HG03439 (cell line): ENCODE measurements at regions not wholly inside any gene's neighbourhood (a gene's known extent, or its start where the extent isn't known, plus 50 kb on each side); places are given as distances from the start of the nearest gene placed in this dataset.
"Not testable (repeated sequence)": the region's sequence is repeated elsewhere in the genome, so short reads cannot be mapped to it uniquely, and the experiment has no call there.

Experiments
- ATAC-seq: cut with Tn5 transposase; IDR thresholded peaks from one replicate; pipeline ENCODE4 v1.9.1; 2021; ENCODE audit warnings: mild to moderate bottlenecking, moderate library complexity; ENCODE audit not compliant: unreplicated experiment

DNA sequence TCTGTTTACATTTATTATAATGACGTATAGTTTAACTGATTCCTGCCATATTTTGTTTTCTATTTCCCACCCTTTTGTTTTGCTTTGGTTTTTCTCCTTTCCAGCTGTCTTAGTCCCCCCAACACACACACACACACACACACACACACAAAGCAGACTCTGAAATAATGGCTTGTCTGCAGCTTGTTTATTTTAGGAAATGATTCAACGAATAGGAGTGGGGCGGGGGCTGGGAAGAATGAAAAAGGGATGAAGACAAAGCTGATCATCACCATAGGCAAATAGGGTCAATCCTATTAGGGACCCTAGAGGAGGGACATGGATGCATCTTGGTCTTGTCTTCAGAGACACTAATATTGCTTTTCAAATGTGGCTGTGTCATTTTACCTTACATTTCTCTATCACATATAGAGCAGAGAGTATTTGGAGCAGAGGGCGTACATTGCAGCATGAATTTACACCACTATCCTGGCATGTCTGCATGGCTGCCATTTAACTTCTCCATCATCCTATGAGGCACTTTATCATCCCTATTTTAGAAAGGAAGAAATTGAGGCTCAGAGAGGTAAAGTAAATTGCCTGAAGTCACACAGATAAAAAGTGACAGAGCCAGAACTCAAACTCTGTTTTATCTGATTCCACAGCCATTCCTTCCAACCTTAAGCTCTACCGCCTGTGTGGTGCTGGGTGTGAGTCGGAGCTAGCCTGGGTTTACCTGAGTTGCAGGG lies 147.2 kb upstream of the TPM1 start:
- ATAC-seq: no peak

GRCh38 chr15:62895905-62896316 lies 146.6 kb upstream of the TPM1 start:
- ATAC-seq: no peak

DNA sequence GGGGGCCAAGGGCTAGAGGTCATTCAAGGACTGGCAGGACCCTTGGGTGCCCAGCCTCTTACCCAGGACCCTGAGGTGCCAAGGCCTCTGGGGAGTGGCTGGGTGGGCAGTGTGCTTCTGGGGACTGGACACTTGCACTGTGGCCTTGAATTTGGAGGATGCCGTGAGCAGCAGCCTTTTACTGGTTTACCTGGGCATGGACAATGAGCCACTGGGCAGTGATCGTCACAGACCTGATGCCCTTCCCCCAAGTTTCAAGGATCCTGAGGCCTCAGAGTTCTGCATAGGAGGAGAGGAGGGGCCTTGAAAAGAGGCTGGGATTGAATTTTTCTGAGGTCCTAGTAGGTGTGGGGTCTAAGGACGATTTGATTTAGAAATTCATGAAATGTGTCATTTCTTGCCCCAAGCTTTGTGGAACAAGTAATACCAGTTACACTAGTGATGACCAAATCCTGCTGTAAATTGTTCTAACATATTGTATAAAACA lies 146.1 kb upstream of the TPM1 start:
- ATAC-seq: no peak

GRCh38 chr15:62896969-62897486 lies 145.5 kb upstream of the TPM1 start:
- no peak for ATAC-seq

GRCh38 chr15:62897634-62898033 lies 144.9 kb upstream of the TPM1 start:
- ATAC-seq: no peak

- ATAC-seq: no peak
Observed at GRCh38 chr15:62899090-62899493, 143.5 kb upstream of the TPM1 start.

GRCh38 chr15:62900071-62900802 lies 142.3 kb upstream of the TPM1 start:
- ATAC-seq: no peak

DNA sequence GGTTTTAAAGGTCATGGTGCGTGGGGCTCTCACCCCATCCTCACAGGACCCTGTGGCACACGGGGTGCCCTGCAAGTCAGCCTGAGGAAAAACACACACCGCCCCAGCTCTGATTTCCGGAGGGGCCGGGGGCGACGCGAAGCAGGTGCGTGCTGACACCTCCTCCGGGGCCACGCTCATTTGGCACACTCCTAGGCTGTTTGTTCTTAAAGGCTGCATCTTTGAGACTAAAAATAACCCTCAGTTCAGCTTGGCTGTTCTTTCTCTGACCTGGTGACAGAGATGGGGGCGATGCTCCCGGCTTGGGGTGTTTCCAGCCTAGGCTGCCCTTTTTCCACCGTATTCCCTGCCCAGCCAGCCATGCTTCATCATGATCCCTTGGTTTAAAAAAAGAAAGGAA lies 141.5 kb upstream of the TPM1 start:
- no peak for ATAC-seq

GRCh38 chr15:62901909-62902546 lies 140.5 kb upstream of the TPM1 start:
- ATAC-seq: no peak

- no peak for ATAC-seq
Observed at GRCh38 chr15:62902821-62903220, 139.7 kb upstream of the TPM1 start.

GRCh38 chr15:62903437-62903836 lies 139.1 kb upstream of the TPM1 start:
- no peak for ATAC-seq

DNA sequence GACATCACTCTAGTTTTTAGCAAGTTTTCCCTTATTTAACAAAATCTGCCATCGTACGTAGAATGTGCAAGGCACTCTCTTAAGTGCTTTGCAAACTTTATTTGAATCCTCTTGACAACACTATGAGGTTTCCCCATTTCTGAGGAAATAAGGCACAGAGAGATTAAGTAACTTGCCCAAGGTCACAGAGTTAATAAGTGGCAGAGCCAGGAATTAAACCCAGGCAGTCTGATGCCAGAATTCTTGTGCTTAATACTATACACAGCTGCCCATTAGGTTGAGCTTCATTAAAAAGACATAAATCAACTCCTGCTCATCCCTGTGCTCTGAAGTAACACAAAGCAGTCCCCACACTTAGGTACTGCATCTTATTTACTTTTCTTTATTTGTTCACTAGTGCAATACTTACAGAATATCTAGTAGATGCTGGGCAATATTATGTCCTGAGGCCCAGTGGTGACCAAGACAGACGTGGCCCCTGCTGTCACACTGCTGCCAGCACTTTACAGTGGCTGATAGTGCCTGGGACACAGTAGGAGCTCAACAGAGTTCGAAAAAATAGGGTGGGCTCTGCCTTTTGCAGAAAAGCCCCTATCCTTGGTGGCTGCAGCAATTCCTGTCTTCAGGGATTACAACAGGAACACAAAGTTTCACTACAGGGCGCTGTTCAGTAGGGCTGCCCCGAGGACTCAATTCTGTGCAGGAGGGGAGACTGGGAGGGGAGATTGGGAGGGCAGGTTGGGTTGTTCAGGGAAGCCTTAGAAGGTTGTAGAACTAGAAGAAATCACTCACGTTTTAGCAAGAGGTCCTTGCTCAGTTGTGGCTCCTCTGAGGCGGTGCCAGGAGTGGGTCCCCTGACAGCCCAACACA lies 138.3 kb upstream of the TPM1 start:
- no peak for ATAC-seq

DNA sequence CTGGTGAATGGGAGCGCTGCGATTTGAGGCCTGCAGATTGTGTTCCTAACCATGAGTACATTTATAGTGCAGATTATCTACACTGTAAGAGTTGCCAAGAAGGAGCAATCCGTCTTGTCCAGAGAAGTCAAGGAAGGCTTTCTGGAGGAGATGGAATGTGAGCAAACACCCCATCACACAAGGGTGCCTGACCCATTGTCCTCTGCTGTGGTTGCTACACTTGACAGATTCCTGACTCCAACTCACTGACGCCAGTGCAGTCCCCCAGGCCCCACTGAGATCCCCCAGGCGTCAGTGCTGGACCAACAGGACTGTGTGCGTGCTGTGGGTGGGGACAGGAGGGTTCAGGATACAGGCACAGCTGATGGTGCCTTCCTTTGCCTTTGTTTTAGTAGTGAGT lies 135.9 kb upstream of the TPM1 start:
- ATAC-seq: no peak

GRCh38 chr15:62907275-62907674 lies 135.3 kb upstream of the TPM1 start:
- no peak for ATAC-seq

GRCh38 chr15:62908341-62908740 lies 134.2 kb upstream of the TPM1 start:
- ATAC-seq: not testable (repeated sequence)

DNA sequence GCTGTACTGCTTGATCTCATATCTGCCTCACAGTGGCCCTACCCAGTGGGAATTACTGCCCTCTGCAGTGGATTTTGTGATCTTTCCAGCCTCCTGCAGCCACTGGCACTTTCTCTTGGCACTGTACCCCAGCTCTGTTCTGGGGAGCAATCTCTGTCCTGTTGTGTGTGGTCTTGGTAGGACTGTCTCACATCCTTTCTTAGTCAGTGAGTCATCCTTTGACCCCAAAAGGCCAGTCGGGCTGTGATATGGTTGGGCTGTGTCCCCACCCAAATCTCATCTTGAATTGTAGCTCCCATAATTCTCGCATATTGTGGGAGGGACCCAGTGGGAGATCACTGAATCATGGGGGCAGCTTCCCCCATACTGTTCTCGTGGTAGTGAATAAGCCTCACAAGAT lies 133.3 kb upstream of the TPM1 start:
- no peak for ATAC-seq

- ATAC-seq: no peak
Observed at GRCh38 chr15:62912282-62912681, 130.3 kb upstream of the TPM1 start.

DNA sequence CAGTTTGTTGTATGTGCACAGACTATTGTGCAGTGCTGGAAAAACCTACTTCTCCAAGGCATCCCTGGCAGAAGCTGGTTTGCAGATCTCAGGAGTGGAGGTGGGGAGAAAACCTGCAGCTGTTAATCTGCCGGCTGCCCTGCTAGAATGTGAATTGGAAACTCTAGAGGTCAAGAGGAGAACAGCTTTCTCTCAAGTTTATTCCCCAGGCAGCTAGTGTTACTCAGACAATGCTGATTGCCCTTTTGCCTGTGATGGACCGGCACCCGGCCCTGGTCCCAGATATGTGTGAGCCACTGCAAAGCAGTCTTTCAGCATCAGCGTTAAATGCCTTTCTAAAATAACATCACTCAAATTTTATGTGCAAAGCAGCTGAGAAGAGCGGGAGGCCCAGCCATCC lies 129.7 kb upstream of the TPM1 start:
- no peak for ATAC-seq

DNA sequence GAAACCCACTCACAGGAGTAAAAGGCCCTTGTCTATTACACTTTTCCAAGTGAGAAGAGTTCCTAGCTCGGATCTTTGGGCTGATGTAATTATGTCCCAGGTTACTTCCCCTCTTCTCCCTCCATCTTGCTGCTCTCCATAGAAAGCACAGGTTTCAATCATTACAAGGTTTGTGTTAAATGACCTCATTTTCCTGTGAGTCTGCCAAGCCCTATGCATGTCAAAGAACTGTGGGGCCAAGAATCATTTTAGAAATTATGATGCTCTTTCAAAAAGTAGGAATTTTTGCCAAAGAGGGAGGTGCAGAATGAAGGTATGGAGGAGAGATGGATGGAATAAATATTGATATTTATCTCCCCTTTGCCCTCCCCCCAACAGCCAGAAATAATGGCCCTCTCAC lies 129.3 kb upstream of the TPM1 start:
- no peak for ATAC-seq

- no peak for ATAC-seq
Observed at GRCh38 chr15:62914461-62915079, 128.0 kb upstream of the TPM1 start.
